H9 (cell line): ENCODE measurements at regions not wholly inside any gene's neighbourhood (a gene's known extent, or its start where the extent isn't known, plus 50 kb on each side); places are given as distances from the start of the nearest gene placed in this dataset.

ENCODE experiments used
- DNase-seq: peaks from one replicate; pipeline ENCODE4 v3.0.0-alpha.2; 2017
- H2AFZ ChIP-seq: one replicate; pipeline ENCODE4 v1.6.1; 2013; ENCODE audit warnings: mild to moderate bottlenecking, low read length, control low read depth, moderate library complexity
- H2AK5ac ChIP-seq: 2 replicates; pipeline ENCODE4 v1.6.1; 2013; ENCODE audit warnings: low read length, control low read depth, mixed read lengths; ENCODE audit not compliant: insufficient read length
- H2BK120ac ChIP-seq: one replicate; pipeline ENCODE4 v1.6.1; 2013; ENCODE audit warnings: low read depth, mild to moderate bottlenecking, low read length, control low read depth, inconsistent platforms; ENCODE audit not compliant: poor library complexity, severe bottlenecking
- H2BK12ac ChIP-seq: 2 replicates; pipeline ENCODE4 v1.6.1; 2013; ENCODE audit warnings: low read length, control low read depth, mixed read lengths, low read depth; ENCODE audit not compliant: insufficient read length
- H2BK15ac ChIP-seq: 2 replicates; pipeline ENCODE4 v1.6.1; 2013; ENCODE audit warnings: low read depth, low read length, control low read depth
- H2BK20ac ChIP-seq: one replicate; pipeline ENCODE4 v1.6.1; 2013; ENCODE audit warnings: low read depth, mild to moderate bottlenecking, low read length, control low read depth, inconsistent platforms; ENCODE audit not compliant: poor library complexity, severe bottlenecking
- H2BK5ac ChIP-seq: 2 replicates; pipeline ENCODE4 v1.6.1; 2013; ENCODE audit warnings: low read length, control low read depth, mixed read lengths; ENCODE audit not compliant: insufficient read length
- H3K14ac ChIP-seq: 2 replicates; pipeline ENCODE4 v1.6.1; 2013; ENCODE audit warnings: low read length, control low read depth; ENCODE audit not compliant: insufficient read depth
- H3K18ac ChIP-seq: 2 replicates; pipeline ENCODE4 v1.6.1; 2013; ENCODE audit warnings: low read depth, mild to moderate bottlenecking, mixed read lengths, low read length, control low read depth; ENCODE audit not compliant: insufficient read length
- H3K23ac ChIP-seq: 2 replicates; pipeline ENCODE4 v1.6.1; 2013; ENCODE audit warnings: low read length, control low read depth, mixed read lengths, low read depth; ENCODE audit not compliant: insufficient read length
- H3K23me2 ChIP-seq: 2 replicates; pipeline ENCODE4 v1.6.1; 2013; ENCODE audit warnings: low read depth, mild to moderate bottlenecking, mixed read lengths, low read length, control low read depth; ENCODE audit not compliant: insufficient read length, poor library complexity, severe bottlenecking
- H3K27ac ChIP-seq: 2 replicates; pipeline ENCODE4 v1.5.1; 2013; ENCODE audit warnings: low read length, control low read depth, mixed read lengths, low read depth; ENCODE audit not compliant: insufficient read length
- H3K27me3 ChIP-seq: 2 replicates; pipeline ENCODE4 v1.6.1; 2013; ENCODE audit warnings: low read length, control low read depth, inconsistent platforms; ENCODE audit not compliant: insufficient read depth
- H3K4ac ChIP-seq: 2 replicates; pipeline ENCODE4 v1.6.1; 2013; ENCODE audit warnings: low read depth, mild to moderate bottlenecking, control low read depth, inconsistent platforms, low read length, moderate library complexity
- H3K4me1 ChIP-seq: 2 replicates; pipeline ENCODE4 v1.6.1; 2013; ENCODE audit warnings: low read length, control low read depth, inconsistent platforms; ENCODE audit not compliant: insufficient read depth
- H3K4me2 ChIP-seq: 2 replicates; pipeline ENCODE4 v1.6.1; 2013; ENCODE audit warnings: low read length, control low read depth, mixed read lengths; ENCODE audit not compliant: insufficient read length, insufficient read depth
- H3K56ac ChIP-seq: 2 replicates; pipeline ENCODE4 v1.6.1; 2013; ENCODE audit warnings: low read depth, mild to moderate bottlenecking, mixed read lengths, low read length, control low read depth; ENCODE audit not compliant: insufficient read length
- H3K79me1 ChIP-seq: 2 replicates; pipeline ENCODE4 v1.6.1; 2013; ENCODE audit warnings: low read depth, mild to moderate bottlenecking, moderate library complexity, low read length, control low read depth, inconsistent platforms; ENCODE audit not compliant: insufficient read depth, poor library complexity, severe bottlenecking
- H3K79me2 ChIP-seq: 2 replicates; pipeline ENCODE4 v1.6.1; 2013; ENCODE audit warnings: low read length, control low read depth, inconsistent platforms; ENCODE audit not compliant: insufficient read depth
- H3K9ac ChIP-seq: 2 replicates; pipeline ENCODE4 v1.6.1; 2013; ENCODE audit warnings: low read length, control low read depth, mixed read lengths; ENCODE audit not compliant: insufficient read length; ENCODE audit errors: extremely low read depth
- H3K9me3 ChIP-seq: one replicate; pipeline ENCODE4 v1.6.1; 2013; ENCODE audit warnings: low read depth, low read length, inconsistent platforms; ENCODE audit not compliant: control insufficient read depth
- H3T11ph ChIP-seq: one replicate; pipeline ENCODE4 v1.6.1; 2013; ENCODE audit warnings: mild to moderate bottlenecking, low read length, control low read depth, inconsistent platforms
- H4K20me1 ChIP-seq: one replicate; pipeline ENCODE4 v1.6.1; 2013; ENCODE audit not compliant: control insufficient read depth, insufficient read length, insufficient read depth
- H4K5ac ChIP-seq: 2 replicates; pipeline ENCODE4 v1.6.1; 2013; ENCODE audit warnings: low read depth, mild to moderate bottlenecking, mixed read lengths, low read length, control low read depth; ENCODE audit not compliant: insufficient read length
- H4K8ac ChIP-seq: replicated peaks from 2 replicates; pipeline ENCODE4 v1.6.1; 2013; ENCODE audit warnings: low read length, control low read depth, mixed read lengths, low read depth; ENCODE audit not compliant: insufficient read length
- H4K91ac ChIP-seq: 2 replicates; pipeline ENCODE4 v1.6.1; 2013; ENCODE audit warnings: low read depth, mild to moderate bottlenecking, moderate library complexity, mixed read lengths, low read length, control low read depth; ENCODE audit not compliant: insufficient read length
- H3K27ac Mint-ChIP-seq, 3 experiments: 2 replicates in 2 of 3; 3 replicates in 1 of 3; pipeline ENCODE4 v1.8.0; 2020 to 2021; ENCODE audit warnings: mixed read lengths in 3 of 3, mild to moderate bottlenecking in 1 of 3, moderate library complexity in 1 of 3
- H3K27me3 Mint-ChIP-seq: 2 replicates; pipeline ENCODE4 v1.8.0; 2021; ENCODE audit warnings: low read depth, mild to moderate bottlenecking, moderate library complexity, mixed read lengths
- H3K36me3 Mint-ChIP-seq, 3 experiments: 2 replicates in 2 of 3; 3 replicates in 1 of 3; pipeline ENCODE4 v1.8.0; 2020 to 2021; ENCODE audit warnings: low read depth in 3 of 3, mixed read lengths in 3 of 3; ENCODE audit not compliant: insufficient read depth in 1 of 3
- H3K4me1 Mint-ChIP-seq, 2 experiments: 2 replicates each; pipeline ENCODE4 v1.8.0; 2020; ENCODE audit warnings: mixed read lengths in 2 of 2
- H3K4me3 Mint-ChIP-seq, 2 experiments: 2 replicates in 1 of 2; 3 replicates in 1 of 2; pipeline ENCODE4 v1.8.0; 2020 to 2021; ENCODE audit warnings: mild to moderate bottlenecking in 2 of 2, mixed read lengths in 2 of 2, moderate library complexity in 1 of 2
- H3K9me3 Mint-ChIP-seq, 2 experiments: 2 replicates in 1 of 2; 3 replicates in 1 of 2; pipeline ENCODE4 v1.8.0; 2020; ENCODE audit warnings: mild to moderate bottlenecking in 2 of 2, mixed read lengths in 2 of 2, moderate library complexity in 1 of 2
- CTCF ChIP-seq: fragments of 200-600 bp; sonication (generic); conservative IDR thresholded peaks from 3 replicates; pipeline ENCODE4 v1.8.0; 2021; ENCODE audit warnings: antibody characterized with exemption, mild to moderate bottlenecking
- WGBS: extraction: QIAGEN DNeasy Blood & Tissue Kit; methylation state at CpG from one replicate; pipeline ENCODE4 v1.1.7; 2013; ENCODE audit warnings: missing lambda C conversion rate, low lambda C conversion rate, mixed read lengths; ENCODE audit not compliant: insufficient read length; ENCODE audit errors: extremely low coverage; 5-methylcytosine and 5-hydroxymethylcytosine counted together

DNA sequence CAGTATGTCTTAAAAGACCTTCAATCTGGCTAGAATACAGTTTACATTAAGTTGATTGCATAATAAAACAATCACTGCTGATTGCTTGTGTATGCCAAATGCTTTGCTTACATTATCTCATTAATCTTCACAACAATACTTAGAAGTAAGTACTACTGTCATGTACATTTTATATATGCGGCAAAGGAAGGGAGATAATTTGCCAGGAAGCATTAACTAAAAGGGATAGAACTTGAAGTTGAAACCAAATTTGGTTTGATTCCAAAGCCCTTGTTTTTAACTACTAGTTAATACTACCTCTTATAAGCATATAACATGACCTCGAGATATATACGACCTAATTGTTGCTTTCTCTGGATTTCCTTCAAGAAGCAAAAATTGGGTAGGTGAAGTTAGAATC, 155.8 kb downstream of the NTMT2 start:
- H3K27me3 ChIP-seq, result no peaks in the 10 kb centered on the region
- H3K9me3 ChIP-seq, result no peaks in the 10 kb centered on the region
- H4K91ac ChIP-seq, result no peak overlapping the region
- Mint-ChIP-seq H3K4me3 (no peak overlapping the region), H3K36me3 (no peaks in the 10 kb centered on the region), H3K27me3 (no peaks in the 10 kb centered on the region), H3K9me3 (peaks cover 0 to 3% of the 10 kb centered on the region in 2 experiments; a peak in 1 of 5 replicates), H3K4me1 (peaks cover 2 to 3% of the 10 kb centered on the region in 2 experiments; a peak in 2 of 4 replicates), H3K27ac (no peak overlapping the region)
- H3K27ac ChIP-seq, result no peak overlapping the region
- H4K20me1 ChIP-seq, result no peaks in the 10 kb centered on the region
- no peak overlapping the region for H3K56ac ChIP-seq
- no peak for TF ChIP-seq CTCF
- no peak overlapping the region for H2BK120ac ChIP-seq
- no peaks in the 10 kb centered on the region for H3K23me2 ChIP-seq
- no peak overlapping the region for H2BK5ac ChIP-seq
- H4K8ac ChIP-seq, result no peak overlapping the region
- H2AFZ ChIP-seq, result no peak overlapping the region
- no peak overlapping the region for H3K4ac ChIP-seq
- H2BK15ac ChIP-seq, result no peak overlapping the region
- DNase-seq, result no peak
- WGBS, result no CpG with 5 or more reads among the region's 3 CpGs
- no peaks in the 10 kb centered on the region for H3K4me1 ChIP-seq
- no peak overlapping the region for H3K9ac ChIP-seq
- H2AK5ac ChIP-seq, result no peak overlapping the region
- H2BK20ac ChIP-seq, result no peak overlapping the region
- H3T11ph ChIP-seq, result no peak overlapping the region
- H2BK12ac ChIP-seq, result no peak overlapping the region
- H3K18ac ChIP-seq, result no peak overlapping the region
- H4K5ac ChIP-seq, result no peak overlapping the region
- no peak overlapping the region for H3K4me2 ChIP-seq
- H3K23ac ChIP-seq, result no peak overlapping the region
- no peak overlapping the region for H3K14ac ChIP-seq
- no peaks in the 10 kb centered on the region for H3K79me2 ChIP-seq
- no peaks in the 10 kb centered on the region for H3K79me1 ChIP-seq
